ENCODE measurements at regions not wholly inside any gene's neighbourhood (a gene's known extent, or its start where the extent isn't known, plus 50 kb on each side); places are given as distances from the start of the nearest gene placed in this dataset.

- DNase-seq (ENCODE audit: low spot score), result no peak
These were observed 154.9 kb upstream of the KL start for GRCh38 chr13:32861304-32861703.

GRCh38 chr13:32863596-32863995, 152.6 kb upstream of the KL start:
- no peak for DNase-seq (ENCODE audit: low spot score)

GRCh38 chr13:32866921-32867320, 149.3 kb upstream of the KL start:
- no peak for DNase-seq (ENCODE audit: low spot score)

GRCh38 chr13:32877491-32877890, 138.7 kb upstream of the KL start:
- no peak for DNase-seq (ENCODE audit: low spot score)

GRCh38 chr13:32878163-32878562, 138.1 kb upstream of the KL start:
- peak; percentile 39 for DNase-seq (ENCODE audit: low spot score)

GRCh38 chr13:32880636-32881035, 135.6 kb upstream of the KL start:
- DNase-seq (ENCODE audit: low spot score), result no peak

GRCh38 chr13:32881074-32881776, 135.0 kb upstream of the KL start:
- peak; percentile 8 for DNase-seq (ENCODE audit: low spot score)

- DNase-seq (ENCODE audit: low spot score), result no peak
These were observed 134.5 kb upstream of the KL start for GRCh38 chr13:32881777-32882145.

GRCh38 chr13:32882691-32883090, 133.5 kb upstream of the KL start:
- DNase-seq (ENCODE audit: low spot score), result no peak

- DNase-seq (ENCODE audit: low spot score), result no peak
These were observed 132.7 kb upstream of the KL start for GRCh38 chr13:32883474-32883873.

GRCh38 chr13:32887617-32888016, 128.6 kb upstream of the KL start:
- DNase-seq (ENCODE audit: low spot score), result no peak

- no peak for DNase-seq (ENCODE audit: low spot score)
These were observed 126.1 kb upstream of the KL start for GRCh38 chr13:32889986-32890565.

GRCh38 chr13:32893176-32893575, 123.0 kb upstream of the KL start:
- DNase-seq (ENCODE audit: low spot score), result no peak

- DNase-seq (ENCODE audit: low spot score), result no peak
These were observed 121.6 kb upstream of the KL start for GRCh38 chr13:32894589-32895001.

GRCh38 chr13:32895296-32895695, 120.9 kb upstream of the KL start:
- DNase-seq (ENCODE audit: low spot score), result no peak

GRCh38 chr13:32897296-32897695, 118.9 kb upstream of the KL start:
- DNase-seq (ENCODE audit: low spot score), result no peak

- no peak for DNase-seq (ENCODE audit: low spot score)
These were observed 114.0 kb upstream of the KL start for GRCh38 chr13:32902029-32902780.

- no peak for DNase-seq (ENCODE audit: low spot score)
These were observed 113.3 kb upstream of the KL start for GRCh38 chr13:32902874-32903273.

GRCh38 chr13:32903720-32904119, 112.5 kb upstream of the KL start:
- DNase-seq (ENCODE audit: low spot score), result no peak

- DNase-seq (ENCODE audit: low spot score), result no peak
These were observed 112.0 kb upstream of the KL start for GRCh38 chr13:32904266-32904665.

- peak; percentile 42 for DNase-seq (ENCODE audit: low spot score)
These were observed 111.0 kb upstream of the KL start for GRCh38 chr13:32905063-32905863.

- DNase-seq (ENCODE audit: low spot score), result no peak
These were observed 110.4 kb upstream of the KL start for GRCh38 chr13:32905864-32906180.

GRCh38 chr13:32907211-32907610, 109.0 kb upstream of the KL start:
- no peak for DNase-seq (ENCODE audit: low spot score)

Measured in SW480 (cell line).